Type B pancreatic cell (in vitro differentiated cells): ENCODE measurements at regions not wholly inside any gene's neighbourhood (a gene's known extent, or its start where the extent isn't known, plus 50 kb on each side); places are given as distances from the start of the nearest gene placed in this dataset.

Source experiments
- DNase-seq: peaks from one replicate; pipeline ENCODE4 v3.0.0; 2021; ENCODE audit warnings: mixed read lengths; ENCODE audit not compliant: unreplicated experiment; ENCODE audit errors: extremely low spot score
- H3K27ac Mint-ChIP-seq: 2 replicates; pipeline ENCODE4 v1.8.0; 2021; ENCODE audit warnings: mild to moderate bottlenecking, mixed read lengths
- H3K27me3 Mint-ChIP-seq: 2 replicates; pipeline ENCODE4 v1.8.0; 2021; ENCODE audit warnings: mixed read lengths
- H3K36me3 Mint-ChIP-seq: 2 replicates; pipeline ENCODE4 v1.8.0; 2021; ENCODE audit warnings: mixed read lengths
- H3K4me1 Mint-ChIP-seq: one replicate; pipeline ENCODE4 v1.8.0; 2021; ENCODE audit warnings: mixed read lengths; ENCODE audit not compliant: unreplicated experiment
- H3K4me3 Mint-ChIP-seq: 2 replicates; pipeline ENCODE4 v1.8.0; 2021; ENCODE audit warnings: mild to moderate bottlenecking, mixed read lengths
- H3K9me3 Mint-ChIP-seq: 2 replicates; pipeline ENCODE4 v1.8.0; 2021; ENCODE audit warnings: mixed read lengths
- CTCF ChIP-seq: fragments of 200-600 bp; sonication (generic); conservative IDR thresholded peaks from 2 replicates; pipeline ENCODE4 v1.5.0; 2021; ENCODE audit warnings: antibody characterized with exemption, mild to moderate bottlenecking

- Mint-ChIP-seq H3K27me3 (peaks cover 8% of the 10 kb centered on the region), H3K27ac (no peak overlapping the region), H3K9me3 (peaks cover 3% of the 10 kb centered on the region), H3K36me3 (no peaks in the 10 kb centered on the region), H3K4me3 (no peak overlapping the region), H3K4me1 (peaks cover 4% of the 10 kb centered on the region)
- no peak for DNase-seq
- no peak for TF ChIP-seq CTCF
These were observed 128.4 kb downstream of the AKAP11 start for GRCh38 chr13:42400188-42400833.

- Mint-ChIP-seq H3K27ac (no peak overlapping the region), H3K36me3 (no peaks in the 10 kb centered on the region), H3K4me3 (no peak overlapping the region), H3K9me3 (peaks cover 3% of the 10 kb centered on the region), H3K27me3 (peaks cover 12% of the 10 kb centered on the region), H3K4me1 (peaks cover 4% of the 10 kb centered on the region)
- no peak for DNase-seq
- no peak for TF ChIP-seq CTCF
These were observed 129.4 kb downstream of the AKAP11 start for GRCh38 chr13:42401376-42401775.

DNA sequence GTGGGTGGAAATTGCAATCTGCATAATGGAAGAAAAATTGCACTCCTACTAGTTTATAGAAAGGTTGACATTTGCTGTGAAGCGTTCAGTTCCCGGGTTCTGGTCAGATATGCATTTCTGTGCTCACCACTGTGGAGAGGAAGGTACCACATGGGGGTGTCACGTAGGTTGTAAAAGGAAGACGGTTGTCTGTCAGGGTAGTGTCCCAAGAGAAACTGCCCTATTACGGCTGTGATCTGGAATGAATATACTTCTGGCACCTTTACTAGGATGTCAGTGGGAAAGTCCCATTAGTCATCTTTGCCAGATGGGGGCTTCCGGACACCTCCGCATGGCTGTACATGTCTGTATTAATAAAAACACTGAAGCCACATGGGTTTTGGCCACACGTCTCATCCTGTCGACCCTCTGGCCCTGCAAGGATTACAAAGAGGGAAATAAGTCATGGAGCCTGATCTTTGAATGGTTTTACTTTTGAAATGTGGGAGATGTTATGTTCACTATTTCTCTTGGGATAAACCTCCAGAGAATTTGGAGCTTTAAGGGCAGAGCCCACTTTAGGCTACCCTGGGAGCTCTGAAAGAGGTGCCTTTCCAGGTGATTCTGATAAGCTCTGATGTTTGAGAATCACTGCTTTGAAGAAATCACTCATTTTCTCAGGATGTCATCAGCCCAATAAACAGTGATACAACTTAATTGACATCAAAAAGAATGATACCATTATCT is 133.9 kb downstream of the AKAP11 start:
- TF ChIP-seq CTCF: no peak
- Mint-ChIP-seq H3K27me3 (peaks cover 10% of the 10 kb centered on the region), H3K36me3 (no peaks in the 10 kb centered on the region), H3K9me3 (no peaks in the 10 kb centered on the region), H3K4me1 (no peaks in the 10 kb centered on the region), H3K4me3 (no peak overlapping the region), H3K27ac (no peak overlapping the region)
- DNase-seq: no peak

- no peaks in the 10 kb centered on the region for H3K9me3 Mint-ChIP-seq
- DNase-seq: no peak
These were observed 137.1 kb downstream of the AKAP11 start for GRCh38 chr13:42409075-42409474.

DNA sequence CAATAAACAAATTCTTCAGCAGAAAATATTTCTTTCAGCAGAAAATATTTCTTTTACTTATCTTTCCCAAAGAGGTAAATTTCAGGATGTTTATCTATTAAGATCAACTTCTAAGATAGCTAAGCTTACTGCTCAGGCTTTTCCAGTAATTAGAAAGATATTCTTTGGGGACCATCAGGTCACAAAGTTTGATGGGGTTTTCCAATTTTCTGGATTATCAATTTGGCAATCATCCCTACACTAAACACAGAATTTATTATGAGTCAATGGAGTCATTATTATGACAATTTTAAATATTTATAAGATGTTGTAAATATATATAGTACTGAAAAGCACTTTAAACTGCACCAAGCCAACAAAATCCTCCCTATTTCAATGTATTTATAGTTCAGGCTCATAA is 137.6 kb downstream of the AKAP11 start:
- Mint-ChIP-seq H3K36me3 (no peaks in the 10 kb centered on the region), H3K4me3 (no peak overlapping the region)
- TF ChIP-seq CTCF: no peak

More at GRCh38 chr13:42409075-42409474, 137.1 kb downstream of the AKAP11 start:
- no peaks in the 10 kb centered on the region for H3K4me1 Mint-ChIP-seq
- H3K27ac Mint-ChIP-seq: no peak overlapping the region
- no peaks in the 10 kb centered on the region for H3K36me3 Mint-ChIP-seq
- H3K27me3 Mint-ChIP-seq: peaks cover 13% of the 10 kb centered on the region
- no peak overlapping the region for H3K4me3 Mint-ChIP-seq
- no peak for TF ChIP-seq CTCF

More for the DNA sequence above, 137.6 kb downstream of the AKAP11 start:
- Mint-ChIP-seq H3K9me3 (no peaks in the 10 kb centered on the region), H3K4me1 (no peaks in the 10 kb centered on the region), H3K27me3 (peaks cover 10% of the 10 kb centered on the region), H3K27ac (no peak overlapping the region)
- DNase-seq: no peak
